ENCODE measurements at regions not wholly inside any gene's neighbourhood (a gene's known extent, or its start where the extent isn't known, plus 50 kb on each side); places are given as distances from the start of the nearest gene placed in this dataset.

DNA sequence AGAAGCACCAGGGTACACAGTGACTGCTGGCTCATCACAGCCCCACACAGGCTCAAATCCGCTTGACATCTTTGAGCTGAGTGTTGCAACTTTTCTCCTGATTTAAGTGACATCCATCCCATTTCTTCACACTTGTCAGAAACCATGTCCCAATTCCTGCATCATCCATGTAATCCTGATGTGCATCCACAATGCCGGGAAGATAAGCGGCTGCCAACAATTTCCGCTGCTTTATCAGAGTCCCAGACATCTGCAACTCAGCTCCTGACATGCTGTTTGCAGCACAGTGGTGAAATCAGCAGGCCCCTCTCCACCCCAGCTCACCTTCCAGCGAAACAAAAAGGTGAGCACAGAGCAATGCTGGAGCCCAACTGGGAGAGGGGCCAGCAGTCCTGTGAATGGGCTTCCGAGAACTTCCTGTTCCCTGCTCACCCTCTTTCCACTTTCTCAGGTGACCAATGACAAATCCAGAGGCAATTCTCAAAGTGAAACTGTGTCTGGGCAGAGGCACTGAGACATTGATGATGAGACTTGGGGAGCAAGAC, 581.0 kb downstream of the AJAP1 start:
- 74% methylated on average over 6 of the region's 6 CpGs; no CpG with 5 or more reads in 1 of the 2 donors for WGBS, 2 donors (ENCODE audit: low coverage in 1 of 2)
- H3K27me3 ChIP-seq: no peaks in the 10 kb centered on the region
- in situ Hi-C loops (cut with MboI; ENCODE audit: low pct_ligation_motif_present in 1 of 4, low pct_unique_long_range_greater_than_20kb in 1 of 4, low sequenced_read_pairs in 3 of 4) (no loop called here), intact Hi-C loops (cut with DNase I; ENCODE audit: low total_unique reads) (no loop called here)
- no peak overlapping the region for H3K4me3 ChIP-seq
- no peaks in the 10 kb centered on the region for H3K36me3 ChIP-seq
- TF ChIP-seq, protein P1, sequence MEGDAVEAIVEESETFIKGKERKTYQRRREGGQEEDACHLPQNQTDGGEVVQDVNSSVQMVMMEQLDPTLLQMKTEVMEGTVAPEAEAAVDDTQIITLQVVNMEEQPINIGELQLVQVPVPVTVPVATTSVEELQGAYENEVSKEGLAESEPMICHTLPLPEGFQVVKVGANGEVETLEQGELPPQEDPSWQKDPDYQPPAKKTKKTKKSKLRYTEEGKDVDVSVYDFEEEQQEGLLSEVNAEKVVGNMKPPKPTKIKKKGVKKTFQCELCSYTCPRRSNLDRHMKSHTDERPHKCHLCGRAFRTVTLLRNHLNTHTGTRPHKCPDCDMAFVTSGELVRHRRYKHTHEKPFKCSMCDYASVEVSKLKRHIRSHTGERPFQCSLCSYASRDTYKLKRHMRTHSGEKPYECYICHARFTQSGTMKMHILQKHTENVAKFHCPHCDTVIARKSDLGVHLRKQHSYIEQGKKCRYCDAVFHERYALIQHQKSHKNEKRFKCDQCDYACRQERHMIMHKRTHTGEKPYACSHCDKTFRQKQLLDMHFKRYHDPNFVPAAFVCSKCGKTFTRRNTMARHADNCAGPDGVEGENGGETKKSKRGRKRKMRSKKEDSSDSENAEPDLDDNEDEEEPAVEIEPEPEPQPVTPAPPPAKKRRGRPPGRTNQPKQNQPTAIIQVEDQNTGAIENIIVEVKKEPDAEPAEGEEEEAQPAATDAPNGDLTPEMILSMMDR (IDR thresholded peaks at IDR 0.05): no peak
- TF ChIP-seq POLR2AphosphoS5 (IDR thresholded peaks at IDR 0.05) (no peak), EP300 (IDR thresholded peaks at IDR 0.05; ENCODE audit: low read depth) (no peak), POLR2A (IDR thresholded peaks at IDR 0.05) (no peak)
- peaks cover 0 to 5% of the 10 kb centered on the region in 2 donors for H3K9me3 ChIP-seq
- no peaks in the 10 kb centered on the region for H3K4me1 ChIP-seq
- DNase-seq: no peak
- no peak overlapping the region for H3K27ac ChIP-seq

DNA sequence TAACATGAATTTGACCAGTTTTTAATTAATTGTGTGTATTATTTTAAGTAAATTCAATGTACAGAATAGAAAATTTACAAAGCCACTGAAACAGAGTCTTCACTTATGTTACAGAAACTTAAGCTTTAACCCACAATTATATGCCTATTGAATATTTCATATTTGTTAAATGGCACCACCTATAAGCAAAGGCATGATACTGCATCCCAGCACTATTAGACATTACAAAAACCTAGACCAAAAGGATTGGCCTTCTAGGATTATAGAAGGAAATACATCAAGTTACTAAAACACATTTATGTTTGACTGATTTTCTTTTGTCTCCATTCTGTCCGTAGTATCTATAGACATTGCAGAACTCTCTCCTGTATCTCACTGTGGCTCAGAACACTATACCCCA, 578.1 kb downstream of the AJAP1 start:
- in situ Hi-C loops (cut with MboI; ENCODE audit: low pct_ligation_motif_present in 1 of 4, low pct_unique_long_range_greater_than_20kb in 1 of 4, low sequenced_read_pairs in 3 of 4) (no loop called here), intact Hi-C loops (cut with DNase I; ENCODE audit: low total_unique reads) (no loop called here)
- 88% methylated on average over 1 of the region's 1 CpG; no CpG with 5 or more reads in 1 of the 2 donors for WGBS, 2 donors (ENCODE audit: low coverage in 1 of 2)
- no peak overlapping the region for H3K27ac ChIP-seq
- no peak for DNase-seq
- no peaks in the 10 kb centered on the region for H3K36me3 ChIP-seq
- TF ChIP-seq POLR2AphosphoS5 (IDR thresholded peaks at IDR 0.05): no peak
- TF ChIP-seq, protein P1 (IDR thresholded peaks at IDR 0.05): no peak
- no peak for TF ChIP-seq EP300 (IDR thresholded peaks at IDR 0.05; ENCODE audit: low read depth)
- no peak for TF ChIP-seq POLR2A (IDR thresholded peaks at IDR 0.05)
- H3K27me3 ChIP-seq: peaks cover 13% of the 10 kb centered on the region
- no peaks in the 10 kb centered on the region for H3K4me1 ChIP-seq
- no peak overlapping the region for H3K4me3 ChIP-seq
- peaks cover 0 to 5% of the 10 kb centered on the region in 2 donors for H3K9me3 ChIP-seq

DNA sequence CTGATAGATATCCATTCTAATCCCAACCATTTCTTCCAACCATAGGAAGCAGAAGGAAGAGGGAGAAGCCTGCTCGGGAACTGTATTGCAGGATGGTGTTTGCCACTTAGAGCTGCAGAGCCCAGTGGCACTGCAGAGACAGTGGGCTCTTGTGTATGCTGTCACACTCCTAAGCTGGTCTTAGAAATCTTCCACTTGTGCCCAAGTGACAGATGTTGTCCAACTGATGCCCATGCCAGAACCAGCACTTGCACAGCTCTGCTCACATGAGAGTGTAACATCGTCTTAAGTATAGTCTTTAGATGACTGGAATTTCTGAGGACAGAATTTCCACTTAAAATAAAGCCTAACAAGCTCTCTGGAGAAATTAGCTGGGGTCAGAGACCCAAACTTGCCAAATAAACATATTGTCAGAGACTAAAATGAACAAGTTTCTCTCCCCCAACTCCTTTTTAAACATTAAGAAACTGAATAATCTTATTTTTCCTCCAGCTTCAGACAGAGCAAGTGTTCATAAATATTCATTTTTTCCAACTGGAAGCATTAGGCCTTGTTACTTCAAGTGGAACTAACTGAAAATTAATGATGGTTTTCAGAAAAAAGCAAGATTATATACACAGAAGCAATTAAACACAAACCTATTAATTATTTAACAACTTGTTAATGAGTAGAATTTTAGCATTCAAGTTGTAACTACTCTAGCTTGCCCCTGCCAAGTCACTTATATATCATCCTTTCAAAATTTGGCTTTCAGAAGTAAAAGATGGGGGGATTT, 577.3 kb downstream of the AJAP1 start:
- TF ChIP-seq POLR2AphosphoS5 (IDR thresholded peaks at IDR 0.05) (no peak), POLR2A (IDR thresholded peaks at IDR 0.05) (no peak), EP300 (IDR thresholded peaks at IDR 0.05; ENCODE audit: low read depth) (no peak)
- TF ChIP-seq, protein P1 (IDR thresholded peaks at IDR 0.05): no peak
- H3K4me3 ChIP-seq: no peak overlapping the region
- no peak overlapping the region for H3K27ac ChIP-seq
- no peaks in the 10 kb centered on the region for H3K36me3 ChIP-seq
- peaks cover 0 to 5% of the 10 kb centered on the region in 2 donors for H3K9me3 ChIP-seq
- H3K4me1 ChIP-seq: no peaks in the 10 kb centered on the region
- no peak for DNase-seq
- H3K27me3 ChIP-seq: peaks cover 15% of the 10 kb centered on the region
- in situ Hi-C loops (cut with MboI; ENCODE audit: low pct_ligation_motif_present in 1 of 4, low pct_unique_long_range_greater_than_20kb in 1 of 4, low sequenced_read_pairs in 3 of 4): no loop called here
- intact Hi-C loops (cut with DNase I; ENCODE audit: low total_unique reads): no loop called here
- 29 to 50% methylated on average over 1 to 2 of the region's 2 CpGs for WGBS, 2 donors (ENCODE audit: low coverage in 1 of 2)

DNA sequence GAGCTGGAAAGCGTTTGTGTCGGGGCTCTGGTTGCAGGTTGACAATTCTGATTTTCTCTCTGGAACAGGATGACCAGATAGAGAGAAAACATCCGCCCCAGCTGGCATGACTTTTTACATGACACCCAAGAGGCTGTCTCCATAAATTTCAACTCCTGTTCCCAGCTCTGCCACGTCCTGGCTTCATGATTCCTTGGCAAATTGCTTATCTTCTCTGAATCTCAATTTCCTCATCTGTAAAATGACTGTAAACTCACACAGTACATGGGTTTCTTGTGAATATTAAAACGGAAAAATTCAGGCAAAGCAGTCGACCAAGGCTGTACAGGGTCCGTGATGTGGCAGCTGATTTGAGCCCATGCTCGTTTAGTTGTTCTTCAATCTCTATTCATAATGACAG, 572.7 kb downstream of the AJAP1 start:
- no peaks in the 10 kb centered on the region for H3K36me3 ChIP-seq
- H3K4me1 ChIP-seq: no peaks in the 10 kb centered on the region
- no peak for DNase-seq
- 76 to 85% methylated on average over 6 to 8 of the region's 8 CpGs for WGBS, 2 donors (ENCODE audit: low coverage in 1 of 2)
- H3K9me3 ChIP-seq: no peaks in the 10 kb centered on the region
- no peak overlapping the region for H3K27ac ChIP-seq
- in situ Hi-C loops (cut with MboI; ENCODE audit: low pct_ligation_motif_present in 1 of 4, low pct_unique_long_range_greater_than_20kb in 1 of 4, low sequenced_read_pairs in 3 of 4): no loop called here
- intact Hi-C loops (cut with DNase I; ENCODE audit: low total_unique reads): no loop called here
- H3K4me3 ChIP-seq: no peak overlapping the region
- peaks cover 20% of the 10 kb centered on the region for H3K27me3 ChIP-seq
- TF ChIP-seq POLR2AphosphoS5 (IDR thresholded peaks at IDR 0.05) (no peak), EP300 (IDR thresholded peaks at IDR 0.05; ENCODE audit: low read depth) (no peak), POLR2A (IDR thresholded peaks at IDR 0.05) (no peak)
- TF ChIP-seq, protein P1 (IDR thresholded peaks at IDR 0.05): no peak
